ENCODE measurements at regions not wholly inside any gene's neighbourhood (a gene's known extent, or its start where the extent isn't known, plus 50 kb on each side); places are given as distances from the start of the nearest gene placed in this dataset.

GRCh38 chr11:38254913-38255312 is 1656.9 kb upstream of the RAG2 start:
- no peak overlapping the region for H3K4me2 ChIP-seq (ENCODE audit: low read length)
- no peak overlapping the region for H2AFZ ChIP-seq (ENCODE audit: low read depth, low read length)
- FAIRE-seq (no peak), DNase-seq (ENCODE audit: low read depth) (no peak)
- H3K27me3 ChIP-seq (ENCODE audit: insufficient read depth, low read length): no peaks in the 10 kb centered on the region
- Mint-ChIP-seq H3K4me1 (ENCODE audit: low read depth, unreplicated experiment) (peaks cover 10% of the 10 kb centered on the region), H3K36me3 (ENCODE audit: low read depth, unreplicated experiment) (no peaks in the 10 kb centered on the region), H3K27me3 (ENCODE audit: low read depth, unreplicated experiment) (no peaks in the 10 kb centered on the region), H3K27ac (ENCODE audit: unreplicated experiment) (no peak overlapping the region), H3K4me3 (ENCODE audit: unreplicated experiment) (no peak overlapping the region), H3K9me3 (ENCODE audit: unreplicated experiment) (no peaks in the 10 kb centered on the region)
- no peaks in the 10 kb centered on the region for H3K9me3 ChIP-seq (ENCODE audit: insufficient read depth, low read depth, low read length)
- no peaks in the 10 kb centered on the region for H3K79me2 ChIP-seq (ENCODE audit: insufficient read depth, low read length)
- no peaks in the 10 kb centered on the region for H3K4me1 ChIP-seq (ENCODE audit: insufficient read depth, low read length)
- H4K20me1 ChIP-seq (ENCODE audit: insufficient read depth, low read length): no peaks in the 10 kb centered on the region
- H3K4me3 ChIP-seq (ENCODE audit: insufficient read depth, low read depth, low read length): no peak overlapping the region
- H3K36me3 ChIP-seq (ENCODE audit: insufficient read depth, low read length): no peaks in the 10 kb centered on the region
- TF ChIP-seq CTCF (IDR thresholded peaks at IDR 0.05; ENCODE audit: insufficient read depth, low read depth, low read length) (no peak), EZH2 (IDR thresholded peaks at IDR 0.05; ENCODE audit: insufficient read depth, low read length) (no peak)
- no peak overlapping the region for H3K9ac ChIP-seq (ENCODE audit: low read length)
- H3K27ac ChIP-seq (ENCODE audit: low read depth, low read length): no peak overlapping the region

GRCh38 chr11:38252620-38253019 is 1654.6 kb upstream of the RAG2 start:
- Mint-ChIP-seq H3K36me3 (ENCODE audit: low read depth, unreplicated experiment) (no peaks in the 10 kb centered on the region), H3K9me3 (ENCODE audit: unreplicated experiment) (no peaks in the 10 kb centered on the region), H3K27ac (ENCODE audit: unreplicated experiment) (no peak overlapping the region), H3K4me1 (ENCODE audit: low read depth, unreplicated experiment) (peaks cover 10% of the 10 kb centered on the region), H3K27me3 (ENCODE audit: low read depth, unreplicated experiment) (no peaks in the 10 kb centered on the region), H3K4me3 (ENCODE audit: unreplicated experiment) (no peak overlapping the region)
- Histone ChIP-seq H3K36me3 (ENCODE audit: insufficient read depth, low read length) (no peaks in the 10 kb centered on the region), H3K9ac (ENCODE audit: low read length) (no peak overlapping the region), H3K27me3 (ENCODE audit: insufficient read depth, low read length) (no peaks in the 10 kb centered on the region), H4K20me1 (ENCODE audit: insufficient read depth, low read length) (no peaks in the 10 kb centered on the region), H3K27ac (ENCODE audit: low read depth, low read length) (no peak overlapping the region), H3K4me1 (ENCODE audit: insufficient read depth, low read length) (no peaks in the 10 kb centered on the region), H2AFZ (ENCODE audit: low read depth, low read length) (no peak overlapping the region), H3K4me2 (ENCODE audit: low read length) (no peak overlapping the region), H3K79me2 (ENCODE audit: insufficient read depth, low read length) (no peaks in the 10 kb centered on the region), H3K9me3 (ENCODE audit: insufficient read depth, low read depth, low read length) (no peaks in the 10 kb centered on the region), H3K4me3 (ENCODE audit: insufficient read depth, low read depth, low read length) (no peak overlapping the region)
- FAIRE-seq: no peak
- no peak for TF ChIP-seq EZH2 (IDR thresholded peaks at IDR 0.05; ENCODE audit: insufficient read depth, low read length)
- TF ChIP-seq CTCF (IDR thresholded peaks at IDR 0.05; ENCODE audit: insufficient read depth, low read depth, low read length): no peak
- DNase-seq (ENCODE audit: low read depth): peak; percentile 8

DNA sequence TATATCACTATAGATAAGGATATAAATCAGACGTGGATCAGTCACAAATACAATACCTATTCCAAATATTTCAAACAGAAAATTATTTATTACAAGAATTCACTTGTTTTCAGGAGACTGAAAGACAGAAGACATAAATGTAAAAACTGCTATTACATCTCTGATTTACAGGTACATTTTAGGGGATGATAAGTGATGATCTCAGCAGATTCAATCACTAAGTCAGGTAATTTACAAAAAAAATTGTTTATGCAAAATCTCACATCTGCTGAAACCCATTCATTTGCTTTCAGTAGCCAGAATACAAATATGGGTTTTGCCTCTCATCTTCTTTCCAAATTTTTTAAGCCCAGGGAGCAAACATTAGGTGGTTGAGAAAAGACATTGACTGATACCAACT is 1648.4 kb upstream of the RAG2 start:
- H3K4me3 ChIP-seq (ENCODE audit: insufficient read depth, low read depth, low read length): no peak overlapping the region
- no peak overlapping the region for H3K27ac Mint-ChIP-seq (ENCODE audit: unreplicated experiment)
- H3K36me3 ChIP-seq (ENCODE audit: insufficient read depth, low read length): no peaks in the 10 kb centered on the region
- no peaks in the 10 kb centered on the region for H3K36me3 Mint-ChIP-seq (ENCODE audit: low read depth, unreplicated experiment)
- no peak for TF ChIP-seq CTCF (IDR thresholded peaks at IDR 0.05; ENCODE audit: insufficient read depth, low read depth, low read length)
- TF ChIP-seq EZH2 (IDR thresholded peaks at IDR 0.05; ENCODE audit: insufficient read depth, low read length): no peak
- H3K4me3 Mint-ChIP-seq (ENCODE audit: unreplicated experiment): no peak overlapping the region
- H2AFZ ChIP-seq (ENCODE audit: low read depth, low read length): no peak overlapping the region
- no peak overlapping the region for H3K4me2 ChIP-seq (ENCODE audit: low read length)
- no peaks in the 10 kb centered on the region for H3K9me3 ChIP-seq (ENCODE audit: insufficient read depth, low read depth, low read length)
- H3K79me2 ChIP-seq (ENCODE audit: insufficient read depth, low read length): no peaks in the 10 kb centered on the region
- H3K27ac ChIP-seq (ENCODE audit: low read depth, low read length): no peak overlapping the region
- no peaks in the 10 kb centered on the region for H3K27me3 ChIP-seq (ENCODE audit: insufficient read depth, low read length)
- no peaks in the 10 kb centered on the region for H3K9me3 Mint-ChIP-seq (ENCODE audit: unreplicated experiment)
- no peaks in the 10 kb centered on the region for H3K27me3 Mint-ChIP-seq (ENCODE audit: low read depth, unreplicated experiment)
- no peaks in the 10 kb centered on the region for H4K20me1 ChIP-seq (ENCODE audit: insufficient read depth, low read length)
- H3K4me1 Mint-ChIP-seq (ENCODE audit: low read depth, unreplicated experiment): no peaks in the 10 kb centered on the region
- no peak for DNase-seq (ENCODE audit: low read depth)
- H3K4me1 ChIP-seq (ENCODE audit: insufficient read depth, low read length): no peaks in the 10 kb centered on the region
- no peak for FAIRE-seq
- no peak overlapping the region for H3K9ac ChIP-seq (ENCODE audit: low read length)
